ENCODE measurements at regions not wholly inside any gene's neighbourhood (a gene's known extent, or its start where the extent isn't known, plus 50 kb on each side); places are given as distances from the start of the nearest gene placed in this dataset.
A peak's percentile ranks its signal among the peaks of the same experiment; 100 is the strongest.

- H3K4me3 ChIP-seq (ENCODE audit: low read depth, poor library complexity, severe bottlenecking) = no peak overlapping the region
- peak in 1 of 2 donors; percentile 43 for DNase-seq (ENCODE audit: low spot score in 2 of 2)
Measured at GRCh38 chr13:50222569-50223332, 207.5 kb downstream of the KCNRG start.

GRCh38 chr13:50224534-50224933, 209.3 kb downstream of the KCNRG start:
- intact Hi-C loops (cut with DNase I; ENCODE audit: low total_unique reads) = no loop called here
- H3K4me3 ChIP-seq (ENCODE audit: low read depth, poor library complexity, severe bottlenecking) = no peak overlapping the region
- WGBS, 2 donors = 63 to 80% methylated on average over 4 of the region's 4 CpGs
- no peak for DNase-seq (ENCODE audit: low spot score in 2 of 2)
- TF ChIP-seq POLR2A (IDR thresholded peaks at IDR 0.05) (no peak), CTCF (IDR thresholded peaks at IDR 0.05) (no peak)

More at GRCh38 chr13:50222569-50223332, 207.5 kb downstream of the KCNRG start:
- TF ChIP-seq CTCF (IDR thresholded peaks at IDR 0.05) = no peak
- TF ChIP-seq POLR2A (IDR thresholded peaks at IDR 0.05) = no peak
- WGBS, 2 donors = 39 to 45% methylated on average over 13 of the region's 13 CpGs
- intact Hi-C loops (cut with DNase I; ENCODE audit: low total_unique reads) = no loop called here

GRCh38 chr13:50225193-50226155, 210.2 kb downstream of the KCNRG start:
- no peak for DNase-seq (ENCODE audit: low spot score in 2 of 2)
- 82 to 87% methylated on average over 3 of the region's 3 CpGs for WGBS, 2 donors
- TF ChIP-seq CTCF (IDR thresholded peaks at IDR 0.05) (no peak), POLR2A (IDR thresholded peaks at IDR 0.05) (no peak)
- H3K4me3 ChIP-seq (ENCODE audit: low read depth, poor library complexity, severe bottlenecking) = no peak overlapping the region
- intact Hi-C loops (cut with DNase I; ENCODE audit: low total_unique reads) = no loop called here

- H3K4me3 ChIP-seq (ENCODE audit: low read depth, poor library complexity, severe bottlenecking) = no peak overlapping the region
- intact Hi-C loops (cut with DNase I; ENCODE audit: low total_unique reads) = no loop called here
- no peak for DNase-seq (ENCODE audit: low spot score in 2 of 2)
- no peak for TF ChIP-seq CTCF (IDR thresholded peaks at IDR 0.05)
- no peak for TF ChIP-seq POLR2A (IDR thresholded peaks at IDR 0.05)
Measured at GRCh38 chr13:50226515-50227155, 211.4 kb downstream of the KCNRG start.

GRCh38 chr13:50227361-50227760, 212.1 kb downstream of the KCNRG start:
- 90 to 91% methylated on average over 5 of the region's 5 CpGs for WGBS, 2 donors
- H3K4me3 ChIP-seq (ENCODE audit: low read depth, poor library complexity, severe bottlenecking) = no peak overlapping the region
- intact Hi-C loops (cut with DNase I; ENCODE audit: low total_unique reads) = no loop called here
- DNase-seq (ENCODE audit: low spot score in 2 of 2) = no peak
- TF ChIP-seq CTCF (IDR thresholded peaks at IDR 0.05) = no peak
- TF ChIP-seq POLR2A (IDR thresholded peaks at IDR 0.05) = no peak

All from lower leg skin (tissue), 4 donors.